K562 (cell line): ENCODE measurements at regions not wholly inside any gene's neighbourhood (a gene's known extent, or its start where the extent isn't known, plus 50 kb on each side); places are given as distances from the start of the nearest gene placed in this dataset.

ENCODE experiments used
- ATAC-seq: fragments of 200-7000 bp; cut with Tn5 transposase; 3 replicates; pipeline ENCODE4 v1.9.1; 2020; ENCODE audit warnings: moderate library complexity
- BruUV-seq: library from RNA; stranded (reverse); fragments of 400-500 nt; replicated peaks from 2 replicates; lab custom pipeline; 2021; lab: Mats Ljungman, UMichigan
- CTCF ChIA-PET: fragments of 300-600 bp; formaldehyde crosslinking; extraction: SDS; loops from one replicate; lab custom pipeline; 2021; ENCODE audit warnings: low intra/inter-chr PET ratio; lab: Yijun Ruan, JAX
- POLR2A ChIA-PET: fragments of 300-600, 350-650 bp; sonication (Branson Sonifier 250); formaldehyde crosslinking; extraction: SDS; loops from one replicate; lab custom pipeline; 2021; ENCODE audit warnings: antibody characterized with exemption, inconsistent platforms; lab: Yijun Ruan, JAX
- DNase-seq, 4 experiments: peaks; one replicate each; pipeline versions ENCODE4 v3.0.0 to v3.0.0-alpha.2; 2011 to 2018; ENCODE audit warnings: low spot score in 3 of 4, mixed read lengths in 3 of 4; ENCODE audit errors: extremely low read depth in 1 of 4
- FAIRE-seq: peaks from 2 replicates; lab custom pipeline; 2011; peaks lifted over from hg19 to GRCh38; lab: Jason Lieb, UNC
- H2AFZ ChIP-seq: 2 replicates; pipeline ENCODE4 v1.6.0; 2011; ENCODE audit warnings: low read depth, low read length, control low read depth, inconsistent platforms
- H3K27ac ChIP-seq: fragments of 200-600 bp; 3 replicates; pipeline ENCODE4 v1.8.0; 2011; ENCODE audit warnings: low read depth, mild to moderate bottlenecking, control low read depth, inconsistent platforms, low read length, moderate library complexity, mixed read lengths; ENCODE audit errors: extremely low read depth
- H3K27me3 ChIP-seq, 2 experiments: fragments of 300-600 bp in 1 of 2; 2 replicates in 1 of 2; 3 replicates in 1 of 2; pipeline versions ENCODE4 v1.6.0 to v1.8.0; 2011; ENCODE audit warnings: inconsistent platforms in 2 of 2, low read length in 2 of 2, mild to moderate bottlenecking in 1 of 2, mixed read lengths in 1 of 2, moderate library complexity in 1 of 2; ENCODE audit not compliant: control insufficient read depth in 2 of 2, insufficient read depth in 2 of 2
- H3K36me3 ChIP-seq: fragments of 300-600 bp; 3 replicates; pipeline ENCODE4 v1.8.0; 2011; ENCODE audit warnings: mild to moderate bottlenecking, low read length, inconsistent platforms; ENCODE audit not compliant: control insufficient read depth, insufficient read depth
- H3K4me1 ChIP-seq, 2 experiments: fragments of 200-600 bp in 1 of 2; replicated peaks in 1 of 2; 2 replicates in 1 of 2; 3 replicates in 1 of 2; pipeline versions ENCODE4 v1.5.1 to v1.8.0; 2011; ENCODE audit warnings: inconsistent platforms in 2 of 2, low read length in 2 of 2, mild to moderate bottlenecking in 1 of 2, mixed read lengths in 1 of 2, moderate library complexity in 1 of 2; ENCODE audit not compliant: control insufficient read depth in 2 of 2, insufficient read depth in 2 of 2
- H3K4me2 ChIP-seq: 2 replicates; pipeline ENCODE4 v1.6.1; 2011; ENCODE audit warnings: low read length, control low read depth, inconsistent platforms, mixed read lengths; ENCODE audit not compliant: insufficient read depth
- H3K4me3 ChIP-seq: fragments of 200-600 bp; sonication (generic), shearing (Covaris generic); 2 replicates; pipeline ENCODE4 v1.5.1; 2016; ENCODE audit warnings: control low read depth, inconsistent platforms
- H3K79me2 ChIP-seq: fragments of 200-600 bp; 3 replicates; pipeline ENCODE4 v1.8.0; 2011; ENCODE audit warnings: low read length, inconsistent platforms; ENCODE audit not compliant: control insufficient read depth, insufficient read depth
- H3K9ac ChIP-seq, 2 experiments: 2 replicates each; pipeline versions ENCODE4 v1.6.0 to v1.6.1; 2011; ENCODE audit warnings: low read depth in 2 of 2, low read length in 2 of 2, control low read depth in 1 of 2, inconsistent platforms in 1 of 2, mild to moderate bottlenecking in 1 of 2, mixed read lengths in 1 of 2; ENCODE audit not compliant: insufficient read depth in 1 of 2
- H3K9me1 ChIP-seq: one replicate; pipeline ENCODE4 v1.6.0; 2011; ENCODE audit warnings: inconsistent platforms, mild to moderate bottlenecking, low read length, moderate library complexity; ENCODE audit not compliant: control insufficient read depth, insufficient read depth
- H3K9me3 ChIP-seq: replicated peaks from 2 replicates; pipeline ENCODE4 v1.5.1; 2011; ENCODE audit warnings: low read depth, low read length, inconsistent platforms; ENCODE audit not compliant: control insufficient read depth, insufficient read depth
- H4K20me1 ChIP-seq: replicated peaks from 2 replicates; pipeline ENCODE4 v1.6.1; 2011; ENCODE audit warnings: low read length, inconsistent platforms, mixed read lengths; ENCODE audit not compliant: control insufficient read depth, insufficient read depth
- ASH1L ChIP-seq: fragments of 450-650 bp; IDR thresholded peaks from 2 replicates; pipeline ENCODE4 v1.6.1; 2018; ENCODE audit warnings: borderline replicate concordance, mild to moderate bottlenecking, low read depth; ENCODE audit not compliant: partially characterized antibody
- BACH1 ChIP-seq: fragments of 200-800 bp; sonication (Bioruptor generic); IDR thresholded peaks from 2 replicates; pipeline ENCODE4 v1.6.1; 2016; ENCODE audit warnings: missing genetic modification characterization, missing compliant biosample characterization
- CCNT2 ChIP-seq: IDR thresholded peaks from 2 replicates; pipeline ENCODE4 v1.6.1; 2011; ENCODE audit warnings: borderline replicate concordance, low read depth, mild to moderate bottlenecking, moderate library complexity, mixed read lengths, low read length; ENCODE audit not compliant: insufficient read length; ENCODE audit errors: extremely low read depth
- CREBBP ChIP-seq: IDR thresholded peaks from one replicate; pipeline ENCODE4 v1.6.1; 2012; ENCODE audit warnings: low read depth, mild to moderate bottlenecking, control low read depth, inconsistent platforms, low read length
- CREM ChIP-seq: IDR thresholded peaks from 2 replicates; pipeline ENCODE4 v1.6.1; 2014; ENCODE audit warnings: antibody characterized with exemption, low read depth
- E2F1 ChIP-seq: sonication (generic); formaldehyde crosslinking; IDR thresholded peaks from 2 replicates; pipeline ENCODE4 v1.8.1; 2023; ENCODE audit warnings: mild to moderate bottlenecking, missing genetic modification reagents, moderate library complexity
- RBM25 ChIP-seq: fragments of 200-400 bp; formaldehyde crosslinking; IDR thresholded peaks from 2 replicates; pipeline ENCODE4 v1.6.1; 2018; ENCODE audit warnings: low read length, low read depth, moderate library complexity; ENCODE audit not compliant: severe bottlenecking
- SMARCC2 ChIP-seq: fragments of 450-650 bp; IDR thresholded peaks from 2 replicates; pipeline ENCODE4 v1.6.1; 2017; ENCODE audit warnings: antibody characterized with exemption, moderate library complexity, mild to moderate bottlenecking, low read depth
- SRSF9 ChIP-seq: fragments of 200-400 bp; formaldehyde crosslinking; IDR thresholded peaks from 2 replicates; pipeline ENCODE4 v1.6.1; 2017; ENCODE audit warnings: low read depth, low read length, borderline replicate concordance
- THRA ChIP-seq: fragments of 450-650 bp; IDR thresholded peaks from 2 replicates; pipeline ENCODE4 v1.6.1; 2017; ENCODE audit warnings: mild to moderate bottlenecking, moderate library complexity
- THRB ChIP-seq: fragments of 450-650 bp; formaldehyde crosslinking; conservative IDR thresholded peaks from 2 replicates; pipeline ENCODE4 v1.4.0; 2022; ENCODE audit warnings: mild to moderate bottlenecking, missing genetic modification characterization
- TRIM25 ChIP-seq: fragments of 450-650 bp; IDR thresholded peaks from 2 replicates; pipeline ENCODE4 v1.7.0; 2016; ENCODE audit warnings: borderline replicate concordance
- U2AF1 ChIP-seq: fragments of 200-400 bp; formaldehyde crosslinking; optimal IDR thresholded peaks from 2 replicates; pipeline ENCODE3; 2017; ENCODE audit warnings: mild to moderate bottlenecking, low read depth, low read length, moderate library complexity
- ZC3H4 ChIP-seq: sonication (generic); formaldehyde crosslinking; IDR thresholded peaks from 2 replicates; pipeline ENCODE4 v1.9.0; 2021; ENCODE audit warnings: missing genetic modification reagents, borderline replicate concordance
- ZNF449 ChIP-seq: fragments of 250-450 bp; sonication (Bioruptor Pico); IDR thresholded peaks from 2 replicates; pipeline ENCODE4 v1.8.0; 2022; ENCODE audit warnings: moderate library complexity, mild to moderate bottlenecking, inconsistent platforms
- ZNF699 ChIP-seq: fragments of 250-450 bp; sonication (Bioruptor Pico); IDR thresholded peaks from 2 replicates; pipeline ENCODE4 v1.8.0; 2021; ENCODE audit warnings: mild to moderate bottlenecking, moderate library complexity; ENCODE audit not compliant: insufficient replicate concordance
- WGBS: fragments of 100-300 bp; shearing (Covaris generic); methylation state at CpG from one replicate; pipeline ENCODE4 v1.1.6; 2016; ENCODE audit warnings: low coverage, mixed read lengths; ENCODE audit not compliant: insufficient coverage; ENCODE audit errors: missing lambda C conversion rate; 5-methylcytosine and 5-hydroxymethylcytosine counted together
- in situ Hi-C: fragments of 300-500 bp; cut with MboI; formaldehyde crosslinking; loops from 4 replicates; pipeline ENCODE4 v1.15.0; 2018; ENCODE audit warnings: inconsistent platforms, mixed read lengths
- intact Hi-C: fragments of 100-400 bp; cut with micrococcal nuclease; formaldehyde crosslinking; loops from 2 replicates; pipeline ENCODE4 v1.14.2; 2022

- Histone ChIP-seq H3K9me1 (no peaks in the 10 kb centered on the region), H3K9me3 (no peaks in the 10 kb centered on the region), H2AFZ (no peak overlapping the region), H3K27me3 (no peaks in the 10 kb centered on the region; a peak in 1 of 5 replicates), H3K4me2 (no peak overlapping the region), H3K36me3 (no peaks in the 10 kb centered on the region), H4K20me1 (no peaks in the 10 kb centered on the region), H3K4me3 (no peak overlapping the region), H3K27ac (no peak overlapping the region), H3K4me1 (no peaks in the 10 kb centered on the region; a peak in 1 of 5 replicates), H3K9ac (no peak overlapping the region), H3K79me2 (no peaks in the 10 kb centered on the region)
- FAIRE-seq, result no peak
- ChIA-PET CTCF (no interaction called here), POLR2A (interaction anchor here (0.6 kb wide), 1 partner anchor 197 kb away, joined by 4 read pairs; no protein-coding TSS in a partner anchor)
- in situ Hi-C loops, result no loop called here
- intact Hi-C loops, result no loop called here
- no peak for DNase-seq
- ATAC-seq, result no peak
- BruUV-seq, result no TSS peak
- WGBS, result 10% methylated on average over 5 of the region's 5 CpGs
- no peak for TF ChIP-seq SRSF9
- no peak for TF ChIP-seq CCNT2
- TF ChIP-seq TRIM25, result no peak
- no peak for TF ChIP-seq SMARCC2
- TF ChIP-seq THRB (CRISPR knock-in tag), result no peak
- TF ChIP-seq ZNF449 (CRISPR knock-in tag), result no peak
- TF ChIP-seq BACH1 (tag), result no peak
- TF ChIP-seq ZNF699, result no peak
- no peak for TF ChIP-seq U2AF1
- TF ChIP-seq E2F1 (CRISPR knock-in tag), result no peak
- TF ChIP-seq CREBBP, result no peak
- no peak for TF ChIP-seq ASH1L
- no peak for TF ChIP-seq ZC3H4 (CRISPR knock-in tag)
- TF ChIP-seq CREM, result no peak
- no peak for TF ChIP-seq RBM25
- no peak for TF ChIP-seq THRA
Measured at GRCh38 chr18:22538426-22538825, 120.7 kb upstream of the CTAGE1 start.
